ENCODE measurements at regions not wholly inside any gene's neighbourhood (a gene's known extent, or its start where the extent isn't known, plus 50 kb on each side); places are given as distances from the start of the nearest gene placed in this dataset.

- no peak for DNase-seq (ENCODE audit: extremely low read depth in 1 of 2, low read depth in 1 of 2)
Measured at GRCh38 chr4:62288808-62289541, 1088.8 kb downstream of the ADGRL3 start.

- no peak for DNase-seq (ENCODE audit: extremely low read depth in 1 of 2, low read depth in 1 of 2)
Measured at GRCh38 chr4:62285026-62285425, 1084.9 kb downstream of the ADGRL3 start.

GRCh38 chr4:62279689-62280088 lies 1079.6 kb downstream of the ADGRL3 start:
- no peak for DNase-seq (ENCODE audit: extremely low read depth in 1 of 2, low read depth in 1 of 2)

- no peak for DNase-seq (ENCODE audit: extremely low read depth in 1 of 2, low read depth in 1 of 2)
Measured at GRCh38 chr4:62275470-62275869, 1075.3 kb downstream of the ADGRL3 start.

- no peak for DNase-seq (ENCODE audit: extremely low read depth in 1 of 2, low read depth in 1 of 2)
Measured at GRCh38 chr4:62274782-62275181, 1074.7 kb downstream of the ADGRL3 start.

GRCh38 chr4:62271107-62271506 lies 1071.0 kb downstream of the ADGRL3 start:
- no peak for DNase-seq (ENCODE audit: extremely low read depth in 1 of 2, low read depth in 1 of 2)

- no peak for DNase-seq (ENCODE audit: extremely low read depth in 1 of 2, low read depth in 1 of 2)
Measured at GRCh38 chr4:62269918-62270317, 1069.8 kb downstream of the ADGRL3 start.

GRCh38 chr4:62263454-62263853 lies 1063.3 kb downstream of the ADGRL3 start:
- DNase-seq (ENCODE audit: extremely low read depth in 1 of 2, low read depth in 1 of 2), result no peak

- no peak for DNase-seq (ENCODE audit: extremely low read depth in 1 of 2, low read depth in 1 of 2)
Measured at GRCh38 chr4:62262676-62263075, 1062.5 kb downstream of the ADGRL3 start.

GRCh38 chr4:62260254-62260653 lies 1060.1 kb downstream of the ADGRL3 start:
- no peak for DNase-seq (ENCODE audit: extremely low read depth in 1 of 2, low read depth in 1 of 2)

GRCh38 chr4:62256479-62256878 lies 1056.4 kb downstream of the ADGRL3 start:
- no peak for DNase-seq (ENCODE audit: extremely low read depth in 1 of 2, low read depth in 1 of 2)

GRCh38 chr4:62252728-62253127 lies 1052.6 kb downstream of the ADGRL3 start:
- DNase-seq (ENCODE audit: extremely low read depth in 1 of 2, low read depth in 1 of 2), result no peak

- DNase-seq (ENCODE audit: extremely low read depth in 1 of 2, low read depth in 1 of 2), result no peak
Measured at GRCh38 chr4:62250100-62250499, 1050.0 kb downstream of the ADGRL3 start.

GRCh38 chr4:62243895-62244294 lies 1043.8 kb downstream of the ADGRL3 start:
- DNase-seq (ENCODE audit: extremely low read depth in 1 of 2, low read depth in 1 of 2), result no peak

GRCh38 chr4:62235911-62236310 lies 1035.8 kb downstream of the ADGRL3 start:
- no peak for DNase-seq (ENCODE audit: extremely low read depth in 1 of 2, low read depth in 1 of 2)

GRCh38 chr4:62232814-62233213 lies 1032.7 kb downstream of the ADGRL3 start:
- no peak for DNase-seq (ENCODE audit: extremely low read depth in 1 of 2, low read depth in 1 of 2)

GRCh38 chr4:62231994-62232393 lies 1031.9 kb downstream of the ADGRL3 start:
- no peak for DNase-seq (ENCODE audit: extremely low read depth in 1 of 2, low read depth in 1 of 2)

GRCh38 chr4:62226082-62226481 lies 1026.0 kb downstream of the ADGRL3 start:
- no peak for DNase-seq (ENCODE audit: extremely low read depth in 1 of 2, low read depth in 1 of 2)

GRCh38 chr4:62222121-62222520 lies 1022.0 kb downstream of the ADGRL3 start:
- DNase-seq (ENCODE audit: extremely low read depth in 1 of 2, low read depth in 1 of 2), result no peak

- no peak for DNase-seq (ENCODE audit: extremely low read depth in 1 of 2, low read depth in 1 of 2)
Measured at GRCh38 chr4:62210486-62210885, 1010.4 kb downstream of the ADGRL3 start.

GRCh38 chr4:62209757-62210485 lies 1009.8 kb downstream of the ADGRL3 start:
- no peak for DNase-seq (ENCODE audit: extremely low read depth in 1 of 2, low read depth in 1 of 2)

GRCh38 chr4:62208921-62209320 lies 1008.8 kb downstream of the ADGRL3 start:
- DNase-seq (ENCODE audit: extremely low read depth in 1 of 2, low read depth in 1 of 2), result no peak

Measured in stimulated activated CD8-positive, alpha-beta memory T cell treated with anti-CD3 and anti-CD28 coated beads, Interleukin-7, amount 100 ng/mL, for 48 hours (primary cell).